Germinal center (tissue), 1 donor: ENCODE measurements at regions not wholly inside any gene's neighbourhood (a gene's known extent, or its start where the extent isn't known, plus 50 kb on each side); places are given as distances from the start of the nearest gene placed in this dataset.
"Not testable (repeated sequence)": the region's sequence is repeated elsewhere in the genome, so short reads cannot be mapped to it uniquely, and the experiment has no call there.

Experiments
- DNase-seq: peaks from one replicate; pipeline ENCODE4 v3.0.0; 2012; ENCODE audit warnings: mixed read lengths, low spot score

GRCh38 chrX:54615109-54615508 is 85.1 kb downstream of the GNL3L start:
- DNase-seq, result no peak

GRCh38 chrX:54633641-54634040 is 103.6 kb downstream of the GNL3L start:
- DNase-seq, result no peak

GRCh38 chrX:54639018-54639345 is 109.0 kb downstream of the GNL3L start:
- no peak for DNase-seq

- peak; percentile 85 for DNase-seq
Measured at GRCh38 chrX:54639346-54640102, 109.5 kb downstream of the GNL3L start.

GRCh38 chrX:54640103-54640690 is 110.2 kb downstream of the GNL3L start:
- DNase-seq, result no peak

GRCh38 chrX:54640736-54641135 is 110.7 kb downstream of the GNL3L start:
- no peak for DNase-seq

- DNase-seq, result no peak
Measured at GRCh38 chrX:54641530-54641929, 111.5 kb downstream of the GNL3L start.

GRCh38 chrX:54647607-54648006 is 117.6 kb downstream of the GNL3L start:
- DNase-seq, result not testable (repeated sequence)

GRCh38 chrX:54659547-54659946 is 129.5 kb downstream of the GNL3L start:
- no peak for DNase-seq

GRCh38 chrX:54675762-54676161 is 122.3 kb downstream of the ITIH6 start:
- no peak for DNase-seq

GRCh38 chrX:54695231-54695630 is 102.8 kb downstream of the ITIH6 start:
- no peak for DNase-seq

- DNase-seq, result peak; percentile 35
Measured at GRCh38 chrX:54695816-54696487, 102.1 kb downstream of the ITIH6 start.
